ENCODE measurements at regions not wholly inside any gene's neighbourhood (a gene's known extent, or its start where the extent isn't known, plus 50 kb on each side); places are given as distances from the start of the nearest gene placed in this dataset.

GRCh38 chr6:71733970-71734899 is 152.1 kb upstream of the RIMS1 start:
- Histone ChIP-seq H4K5ac (ENCODE audit: insufficient read length, low read depth, low read length) (no peak overlapping the region), H3K27me3 (ENCODE audit: insufficient read depth, low read length) (no peaks in the 10 kb centered on the region), H3K9me3 (ENCODE audit: control insufficient read depth, low read depth, low read length) (no peaks in the 10 kb centered on the region), H4K8ac (replicated peaks; ENCODE audit: insufficient read length, low read depth, low read length) (no peak overlapping the region), H4K20me1 (ENCODE audit: control insufficient read depth, insufficient read depth, insufficient read length) (no peaks in the 10 kb centered on the region), H2AFZ (ENCODE audit: low read length) (no peak overlapping the region), H3K4me2 (ENCODE audit: insufficient read depth, insufficient read length, low read length) (no peak overlapping the region), H4K91ac (ENCODE audit: insufficient read length, low read depth, low read length) (no peak overlapping the region), H3K4ac (ENCODE audit: low read depth, low read length) (no peak overlapping the region), H2BK5ac (ENCODE audit: insufficient read length, low read length) (no peak overlapping the region), H3T11ph (ENCODE audit: low read length) (no peak overlapping the region), H3K23ac (ENCODE audit: insufficient read length, low read depth, low read length) (no peak overlapping the region), H2BK12ac (ENCODE audit: insufficient read length, low read depth, low read length) (no peak overlapping the region), H2BK20ac (ENCODE audit: low read depth, low read length, poor library complexity, severe bottlenecking) (no peak overlapping the region), H2AK5ac (ENCODE audit: insufficient read length, low read length) (no peak overlapping the region), H3K56ac (ENCODE audit: insufficient read length, low read depth, low read length) (no peak overlapping the region), H3K79me2 (ENCODE audit: insufficient read depth, low read length) (no peaks in the 10 kb centered on the region), H3K79me1 (ENCODE audit: insufficient read depth, low read depth, low read length, poor library complexity, severe bottlenecking) (no peaks in the 10 kb centered on the region), H2BK120ac (ENCODE audit: low read depth, low read length, poor library complexity, severe bottlenecking) (no peak overlapping the region), H2BK15ac (ENCODE audit: low read depth, low read length) (no peak overlapping the region), H3K14ac (ENCODE audit: insufficient read depth, low read length) (no peak overlapping the region), H3K9ac (ENCODE audit: extremely low read depth, insufficient read length, low read length) (no peak overlapping the region), H3K27ac (ENCODE audit: insufficient read length, low read depth, low read length) (no peak overlapping the region), H3K23me2 (ENCODE audit: insufficient read length, low read depth, low read length, poor library complexity, severe bottlenecking) (no peaks in the 10 kb centered on the region), H3K18ac (ENCODE audit: insufficient read length, low read depth, low read length) (no peak overlapping the region), H3K4me1 (ENCODE audit: insufficient read depth, low read length) (no peaks in the 10 kb centered on the region)
- no peak for TF ChIP-seq CTCF (conservative IDR thresholded peaks at IDR 0.05)
- Mint-ChIP-seq H3K4me1 (no peaks in the 10 kb centered on the region), H3K27ac (no peak overlapping the region), H3K9me3 (no peaks in the 10 kb centered on the region), H3K4me3 (no peak overlapping the region), H3K27me3 (ENCODE audit: low read depth) (no peaks in the 10 kb centered on the region), H3K36me3 (ENCODE audit: insufficient read depth in 1 of 3, low read depth in 3 of 3) (no peaks in the 10 kb centered on the region)
- no peak for DNase-seq
- WGBS (ENCODE audit: extremely low coverage, insufficient read length, low lambda C conversion rate): no CpG with 5 or more reads among the region's 1 CpG
